Left forelimb (tissue), 1 donor: ENCODE measurements at regions not wholly inside any gene's neighbourhood (a gene's known extent, or its start where the extent isn't known, plus 50 kb on each side); places are given as distances from the start of the nearest gene placed in this dataset.

Experiments
- DNase-seq: peaks from one replicate; pipeline ENCODE4 v3.0.0-alpha.2; 2018; ENCODE audit warnings: low spot score

DNA sequence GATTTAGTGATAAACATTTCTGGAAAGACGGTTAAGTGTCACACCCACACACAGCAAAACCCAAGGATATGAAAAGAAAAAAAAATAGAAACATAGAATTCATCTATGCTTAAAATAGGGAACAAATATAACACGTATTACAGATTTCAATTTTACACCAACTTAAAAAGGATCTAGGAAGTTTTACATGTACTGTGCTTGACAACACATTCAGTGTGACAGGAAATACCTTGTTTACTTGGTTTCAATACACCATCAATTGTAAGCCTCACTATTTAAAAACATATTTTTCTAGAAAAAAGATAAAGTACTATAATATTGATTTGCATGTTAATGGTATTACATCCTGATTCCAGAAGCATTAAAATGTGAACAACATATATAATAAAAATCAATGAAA, 77.0 kb upstream of the SPRY1 start:
- no peak for DNase-seq

GRCh38 chr4:123323998-123324397, 72.6 kb upstream of the SPRY1 start:
- DNase-seq: no peak

GRCh38 chr4:123325241-123325681, 71.3 kb upstream of the SPRY1 start:
- DNase-seq: no peak

DNA sequence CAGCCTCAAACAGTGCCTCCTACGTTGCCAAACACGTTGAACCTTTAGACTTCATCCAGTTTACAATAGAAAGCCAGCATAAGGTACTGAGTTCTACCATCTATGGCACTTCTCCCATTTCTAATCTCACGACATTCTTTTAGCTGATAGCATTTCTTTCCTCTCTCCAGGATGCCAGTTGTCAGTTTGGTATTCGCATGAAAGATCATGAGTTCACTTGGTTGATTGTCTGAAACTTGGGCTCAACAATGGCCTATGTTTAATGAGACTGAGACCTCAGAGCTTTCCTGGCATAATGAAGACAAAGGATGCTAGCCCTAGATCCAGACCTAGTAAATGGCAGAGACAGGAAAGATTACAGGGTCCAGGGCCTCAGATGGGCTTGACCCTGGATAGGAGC, 69.2 kb upstream of the SPRY1 start:
- DNase-seq: no peak

- DNase-seq: no peak
Observed at GRCh38 chr4:123327846-123328429, 68.7 kb upstream of the SPRY1 start.

GRCh38 chr4:123338715-123339114, 57.9 kb upstream of the SPRY1 start:
- no peak for DNase-seq

DNA sequence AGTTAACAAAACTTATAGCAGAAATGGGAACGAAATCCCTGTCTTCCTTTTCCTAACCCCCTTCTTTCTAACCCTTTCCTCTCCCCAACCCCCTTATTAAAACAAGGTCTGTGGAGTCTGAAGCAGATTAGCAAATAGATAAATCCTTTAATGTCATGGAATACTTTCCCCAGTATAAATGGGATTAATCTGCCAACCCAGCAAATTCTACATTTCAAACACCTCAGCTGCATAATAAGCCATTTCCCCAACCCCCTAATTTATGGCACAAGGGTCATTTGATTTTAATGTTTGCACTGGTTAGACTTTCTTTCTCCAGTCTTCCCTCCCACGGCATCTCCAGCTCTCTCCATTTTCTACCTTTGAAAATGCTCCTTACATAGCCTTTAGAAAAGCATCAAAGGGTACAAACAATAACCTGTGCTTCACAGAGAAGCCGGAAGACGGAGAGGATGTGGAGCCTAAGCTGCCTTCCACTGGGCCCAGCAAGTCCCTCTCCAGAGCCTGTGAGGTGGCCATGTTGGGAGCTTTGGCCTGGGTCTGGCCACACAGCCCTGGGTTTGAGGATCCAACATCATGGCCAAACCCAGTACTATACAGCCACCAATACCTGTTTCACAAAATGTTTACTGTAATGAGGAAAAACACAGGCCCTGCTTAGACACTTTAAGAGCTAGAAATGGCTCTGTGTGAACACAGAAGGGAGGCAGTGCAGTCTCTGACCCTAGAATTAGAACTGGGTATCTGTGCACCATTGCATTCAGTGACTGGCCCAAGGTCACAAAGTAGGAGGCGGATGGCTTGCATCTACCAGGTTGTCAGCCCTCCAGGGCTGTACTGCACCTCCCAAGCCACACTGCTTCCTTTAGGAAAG, 56.9 kb upstream of the SPRY1 start:
- no peak for DNase-seq

GRCh38 chr4:123340381-123340701, 56.3 kb upstream of the SPRY1 start:
- DNase-seq: no peak

GRCh38 chr4:123342498-123342897, 54.1 kb upstream of the SPRY1 start:
- no peak for DNase-seq

- no peak for DNase-seq
Observed at GRCh38 chr4:123343400-123344041, 53.1 kb upstream of the SPRY1 start.

DNA sequence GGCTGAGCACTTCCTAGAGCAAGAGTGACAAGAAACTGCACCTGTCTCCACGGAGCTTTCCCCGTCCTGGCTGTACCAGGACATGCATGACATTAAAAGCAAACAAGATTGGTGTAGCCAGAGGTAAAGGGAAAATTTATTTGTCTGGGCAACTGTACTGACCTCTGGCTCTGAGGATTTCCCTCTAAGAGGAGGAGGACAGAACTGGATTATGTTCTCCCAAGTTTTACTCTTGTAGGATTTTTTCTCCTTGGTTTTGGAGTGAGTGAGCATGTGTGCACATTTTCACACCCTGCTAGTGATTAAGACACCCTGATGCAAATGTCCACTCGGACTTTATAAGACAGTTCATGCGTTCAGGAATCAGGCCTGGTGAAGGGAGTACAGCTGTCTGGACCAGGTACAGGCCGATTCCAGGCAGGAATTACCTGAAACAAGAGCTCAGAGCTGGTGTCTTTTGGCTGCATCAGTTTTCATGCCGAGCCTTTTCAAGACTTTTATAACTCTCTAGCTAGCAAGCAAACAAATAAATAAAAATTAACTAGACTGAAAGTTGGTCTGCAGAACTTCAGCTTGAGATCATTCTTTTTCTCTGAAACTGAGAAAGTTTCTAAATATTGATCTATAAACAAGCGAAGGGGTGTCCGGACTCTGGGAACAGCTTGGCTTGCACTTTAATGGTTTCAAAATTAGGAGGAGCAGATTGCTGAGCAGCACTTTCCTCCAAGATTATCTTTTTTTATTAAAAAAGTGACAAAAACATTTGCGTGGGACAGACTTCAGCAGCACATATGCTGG, 51.3 kb upstream of the SPRY1 start:
- no peak for DNase-seq

GRCh38 chr4:123345935-123346300, 50.7 kb upstream of the SPRY1 start:
- DNase-seq: no peak

DNA sequence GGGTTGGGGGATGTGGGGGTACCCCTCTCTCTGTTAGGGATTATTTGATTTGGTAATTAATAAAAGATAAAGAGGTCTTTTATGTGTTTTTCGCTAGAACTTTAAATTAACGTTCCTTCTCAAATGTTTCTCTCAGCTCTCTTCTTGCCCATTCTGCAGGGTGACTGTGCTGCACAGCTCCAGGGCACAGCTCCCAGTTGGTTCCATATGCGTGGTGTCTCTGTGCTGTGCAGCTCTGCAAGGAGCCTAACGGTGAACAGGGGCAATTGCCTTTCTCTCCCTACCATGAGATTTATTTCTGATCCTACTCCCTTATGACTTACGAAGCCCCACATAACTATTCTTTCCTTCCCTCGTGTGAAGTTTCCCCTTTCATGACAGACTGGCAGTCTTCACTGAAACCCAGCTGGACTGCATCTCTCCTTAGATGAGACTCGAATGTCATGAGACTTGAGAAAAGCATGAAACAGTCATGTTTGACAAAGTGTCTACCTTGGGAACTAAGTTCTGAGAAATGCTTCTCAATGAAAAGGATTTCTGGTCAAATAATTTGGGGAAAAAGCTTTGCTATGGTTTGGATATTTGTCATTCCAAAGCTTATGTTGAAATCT, 50.2 kb upstream of the SPRY1 start:
- DNase-seq: no peak
